Fibroblast of pulmonary artery (primary cell): ENCODE measurements at regions not wholly inside any gene's neighbourhood (a gene's known extent, or its start where the extent isn't known, plus 50 kb on each side); places are given as distances from the start of the nearest gene placed in this dataset.

Experiments
- DNase-seq: peaks from one replicate; pipeline ENCODE4 v3.0.0-alpha.2; 2010; ENCODE audit warnings: low read depth
- H3K4me3 ChIP-seq: replicated peaks from 2 replicates; pipeline ENCODE4 v1.5.1; 2011; ENCODE audit warnings: low read depth, mild to moderate bottlenecking, control low read depth, low read length, moderate library complexity
- CTCF ChIP-seq: IDR thresholded peaks from 2 replicates; pipeline ENCODE4 v1.5.1; 2011; ENCODE audit warnings: mild to moderate bottlenecking, control low read depth, low read length, inconsistent platforms; ENCODE audit errors: missing control alignments

GRCh38 chr9:124191691-124192395 lies 65.9 kb upstream of the NEK6 start:
- DNase-seq = no peak
- TF ChIP-seq CTCF = no peak
- H3K4me3 ChIP-seq = no peak overlapping the region

DNA sequence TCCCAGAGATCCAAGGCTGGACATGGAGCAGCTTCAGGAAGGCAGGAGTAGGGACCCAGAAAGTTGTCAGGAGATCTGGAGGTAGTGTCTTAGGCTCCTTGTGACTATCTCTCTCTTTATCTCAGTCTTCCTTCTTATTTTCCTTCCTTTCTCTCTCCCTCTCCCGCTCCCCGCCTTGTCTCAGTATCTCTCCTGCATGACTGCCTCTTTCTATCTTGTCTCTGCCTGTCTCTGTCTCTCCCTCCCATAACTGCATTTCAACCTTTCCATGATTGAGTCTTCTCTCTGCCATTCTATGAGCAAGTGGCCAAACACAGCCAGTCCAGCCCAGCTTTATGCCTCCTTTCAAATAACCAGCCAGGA lies 61.0 kb upstream of the NEK6 start:
- no peak for TF ChIP-seq CTCF
- no peak overlapping the region for H3K4me3 ChIP-seq
- DNase-seq = no peak

GRCh38 chr9:124197177-124198095 lies 60.3 kb upstream of the NEK6 start:
- no peak for TF ChIP-seq CTCF
- no peak for DNase-seq
- no peak overlapping the region for H3K4me3 ChIP-seq

GRCh38 chr9:124198331-124198730 lies 59.4 kb upstream of the NEK6 start:
- H3K4me3 ChIP-seq = no peak overlapping the region
- TF ChIP-seq CTCF = no peak
- DNase-seq = no peak

DNA sequence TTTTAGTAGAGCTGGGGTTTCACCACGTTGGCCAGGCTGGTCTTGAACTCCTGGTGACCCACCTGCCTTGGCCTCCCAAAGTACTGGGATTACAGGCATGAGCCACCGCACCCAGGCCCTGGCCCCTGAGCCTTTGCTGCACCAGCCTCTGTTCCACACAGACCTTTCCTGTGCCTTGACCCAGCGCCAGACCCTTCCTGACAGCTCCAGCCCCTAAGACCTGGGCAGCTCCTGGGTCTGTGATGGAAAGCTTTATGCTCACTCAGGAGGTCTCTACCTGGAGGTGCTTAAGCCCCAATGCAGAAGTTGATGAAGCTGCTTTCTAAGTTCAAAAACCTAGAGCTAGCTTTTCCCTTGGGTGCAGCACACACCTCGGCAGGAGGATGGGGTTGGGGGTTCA lies 58.8 kb upstream of the NEK6 start:
- TF ChIP-seq CTCF = no peak
- DNase-seq = no peak
- H3K4me3 ChIP-seq = no peak overlapping the region

DNA sequence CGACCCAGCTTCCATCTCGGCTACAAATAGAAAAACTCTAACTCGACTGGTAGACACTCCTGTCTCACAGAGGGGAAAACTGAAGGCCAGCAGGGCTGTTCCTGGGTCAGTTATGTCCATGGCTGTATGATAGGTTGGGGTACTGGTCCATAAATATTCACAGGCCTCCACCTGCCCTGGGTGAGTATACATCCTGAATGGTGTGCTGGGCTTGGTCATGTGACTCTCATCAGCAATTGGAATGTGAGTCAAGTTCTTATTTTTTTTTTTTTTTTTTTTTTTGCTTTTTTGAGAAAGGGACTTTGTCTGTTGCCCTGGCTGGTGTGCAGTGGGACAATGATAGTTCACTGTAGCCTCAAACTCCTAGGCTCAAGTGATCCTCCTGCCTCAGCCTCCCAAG lies 58.3 kb upstream of the NEK6 start:
- DNase-seq = no peak
- TF ChIP-seq CTCF = no peak
- H3K4me3 ChIP-seq = no peak overlapping the region
